NCI-H1048 (cell line): ENCODE measurements at regions not wholly inside any gene's neighbourhood (a gene's known extent, or its start where the extent isn't known, plus 50 kb on each side); places are given as distances from the start of the nearest gene placed in this dataset.

ENCODE experiments used
- DNase-seq: peaks from one replicate; lab custom pipeline; 2025; lab: John Stamatoyannopoulos, UW

DNA sequence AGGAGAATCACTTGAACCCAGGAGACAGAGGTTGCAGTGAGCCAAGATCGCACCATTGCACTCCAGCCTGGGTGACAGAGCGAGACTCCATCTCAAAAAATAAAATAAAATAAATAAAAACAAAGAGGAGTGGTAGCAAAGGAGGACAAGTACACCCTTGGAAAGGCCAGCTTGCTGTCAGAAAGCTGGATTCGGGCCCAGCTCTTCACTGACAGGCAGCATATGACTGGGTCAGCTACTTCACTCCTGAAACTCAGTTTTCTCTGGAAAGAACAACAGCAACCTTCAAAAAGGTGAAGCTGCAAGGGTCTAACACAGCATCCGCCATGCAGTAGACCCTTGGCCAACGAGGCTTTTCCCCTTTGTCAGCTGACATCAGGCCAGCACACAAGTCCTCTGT is 156.0 kb upstream of the TIAM1 start:
- DNase-seq, result no peak

DNA sequence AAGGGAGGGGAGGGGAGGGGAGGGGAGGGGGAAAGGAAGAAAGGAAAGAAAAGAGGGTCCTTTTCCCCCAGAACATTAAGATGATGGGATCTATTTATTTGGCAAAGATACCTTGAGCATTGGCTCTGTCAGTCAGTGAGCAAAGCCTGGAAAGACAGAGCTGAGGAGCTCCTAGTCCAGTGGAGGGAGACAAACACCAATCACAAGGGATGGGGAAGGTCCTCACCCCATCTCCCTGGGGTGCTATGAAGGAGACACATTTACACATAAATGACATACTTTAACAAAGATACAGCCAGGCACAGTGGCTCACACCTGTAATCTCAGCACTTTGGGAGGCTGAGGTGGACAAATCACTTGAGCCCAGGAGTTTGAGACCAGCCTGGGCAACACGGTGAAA is 154.9 kb upstream of the TIAM1 start:
- no peak for DNase-seq

DNA sequence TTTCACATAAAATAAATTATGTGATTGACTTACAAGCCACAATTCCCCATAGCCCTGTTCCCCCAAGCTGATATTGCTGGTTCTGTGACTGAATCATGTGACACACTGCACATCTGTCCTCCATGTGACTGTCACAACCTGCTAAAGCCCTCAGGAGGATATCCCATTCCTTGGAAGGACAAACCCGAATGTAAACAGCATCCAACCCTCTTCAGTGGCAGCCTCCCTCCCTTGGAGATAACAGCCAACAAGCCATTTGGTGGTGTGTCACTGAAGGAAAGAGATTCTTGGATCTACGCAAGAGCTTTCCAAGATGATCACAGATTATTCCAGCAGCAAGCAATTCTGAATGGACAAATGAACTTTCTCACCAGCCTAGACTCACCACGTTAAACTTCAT is 153.9 kb upstream of the TIAM1 start:
- no peak for DNase-seq

DNA sequence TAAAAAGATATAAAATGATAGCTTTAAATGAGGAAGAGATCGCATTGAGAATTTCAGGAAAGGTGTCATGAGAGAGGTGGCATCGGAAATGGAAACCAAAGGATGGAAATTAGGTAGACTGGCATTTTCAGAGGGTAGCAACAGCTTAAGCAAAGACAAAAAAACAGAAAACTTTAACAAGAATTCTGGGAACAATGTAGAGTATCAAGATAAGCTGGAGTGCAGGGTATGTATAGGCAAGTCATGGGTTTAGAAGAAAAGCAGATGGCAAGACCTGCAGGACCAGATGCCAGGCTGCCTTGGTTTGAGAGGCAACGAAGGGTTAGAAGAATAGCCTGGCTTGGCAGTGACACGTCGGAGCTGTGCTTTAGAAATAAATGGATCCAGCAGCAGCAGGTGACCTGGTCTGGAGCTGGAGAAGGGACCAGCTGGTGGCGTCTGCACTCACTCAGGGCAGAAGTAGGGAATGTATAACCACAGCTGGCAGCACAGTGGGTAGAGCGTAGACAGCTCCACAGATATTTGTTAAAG is 149.4 kb upstream of the TIAM1 start:
- no peak for DNase-seq

DNA sequence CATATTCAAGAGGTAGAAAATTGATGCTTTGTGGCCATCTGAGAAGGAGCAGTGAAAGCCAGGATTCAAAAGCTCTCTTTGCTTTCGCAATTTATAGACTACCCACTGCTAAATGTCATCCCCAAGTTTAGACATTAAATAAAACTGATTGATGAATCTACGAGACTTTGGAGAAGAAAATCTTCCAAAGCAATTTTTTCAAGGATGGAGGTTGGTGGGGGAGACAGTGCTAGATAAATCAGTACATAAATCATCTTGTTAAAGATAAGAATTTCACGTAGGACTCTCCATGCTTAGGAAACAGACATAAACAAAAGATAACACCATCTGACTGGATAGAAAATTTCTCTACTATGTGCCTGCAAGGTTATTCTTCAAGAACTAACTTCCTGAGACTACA is 147.6 kb upstream of the TIAM1 start:
- no peak for DNase-seq

DNA sequence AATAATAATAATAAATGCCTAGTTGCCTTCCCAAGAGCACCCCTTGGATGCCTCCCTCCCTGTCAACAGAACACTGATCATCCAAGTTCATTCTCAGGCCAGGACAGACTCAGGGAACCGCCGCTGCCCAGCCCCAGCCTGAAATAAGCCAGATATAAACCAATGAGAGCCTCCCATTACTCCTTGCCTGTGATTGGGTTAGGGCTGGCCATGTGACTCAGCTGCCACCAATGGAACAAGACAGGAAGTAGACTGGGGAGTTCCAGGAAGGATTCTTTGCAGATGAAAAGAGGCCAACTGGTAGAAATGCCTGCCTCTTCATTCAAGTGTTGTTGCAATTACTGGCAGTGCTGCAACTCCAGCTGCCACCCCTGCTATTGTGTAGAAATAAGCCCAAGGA is 146.4 kb upstream of the TIAM1 start:
- no peak for DNase-seq

DNA sequence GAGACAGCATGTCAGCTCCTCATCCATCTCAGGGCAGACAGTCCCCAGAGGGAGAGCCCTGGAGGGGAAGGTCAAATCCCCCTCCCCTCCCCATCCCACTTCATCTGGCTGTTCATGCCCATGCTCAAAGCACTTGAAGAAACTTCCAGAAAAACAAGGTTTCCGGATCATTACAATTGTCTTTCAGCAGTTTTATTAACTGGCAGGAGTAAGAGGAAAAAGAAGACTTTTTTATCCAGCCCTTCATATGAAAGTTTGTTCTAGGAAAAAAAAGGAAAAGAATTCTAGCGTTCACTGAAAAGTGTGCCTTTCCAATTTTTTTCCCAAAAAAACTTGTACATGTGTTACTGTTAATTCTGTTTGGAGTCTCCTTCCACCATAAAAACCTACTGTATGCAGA is 145.7 kb upstream of the TIAM1 start:
- DNase-seq, result no peak

DNA sequence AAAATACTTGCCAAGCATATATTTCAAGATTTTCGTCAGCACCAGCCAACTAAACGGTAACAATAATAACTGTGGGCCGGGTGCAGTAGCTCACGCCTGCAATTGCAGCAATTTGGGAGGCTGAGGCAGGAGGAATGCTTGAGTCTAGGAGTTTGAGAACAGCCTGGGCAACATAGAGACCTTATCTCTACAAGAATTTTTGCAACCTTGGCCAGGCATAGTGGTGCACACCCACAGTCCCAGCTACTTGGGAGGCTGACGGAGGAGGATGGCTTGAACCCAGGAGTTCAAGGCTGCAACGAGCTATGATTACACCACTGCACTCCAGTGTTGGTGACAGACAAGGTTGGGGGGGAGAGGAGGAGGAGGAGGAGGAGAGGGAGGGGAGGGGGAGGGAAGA is 145.0 kb upstream of the TIAM1 start:
- no peak for DNase-seq

DNA sequence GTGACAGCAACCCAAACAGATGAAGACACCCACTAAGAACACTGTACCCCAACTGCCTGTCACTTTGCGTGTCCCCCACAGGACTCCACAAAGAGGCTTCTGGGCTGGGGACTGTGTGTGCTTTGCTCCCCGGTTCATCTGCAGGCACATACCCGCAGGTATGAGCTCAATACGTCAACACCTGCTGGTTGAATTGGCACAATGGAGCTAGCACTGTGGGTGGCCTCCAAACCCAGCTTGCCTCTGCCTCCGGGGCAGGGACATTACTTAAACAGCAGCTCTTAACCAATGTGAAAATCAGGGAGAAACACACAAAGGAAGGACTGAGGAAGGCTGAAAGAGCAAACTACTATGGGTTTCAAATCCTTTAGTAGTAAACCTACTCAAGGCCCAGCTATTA is 140.2 kb upstream of the TIAM1 start:
- no peak for DNase-seq

DNA sequence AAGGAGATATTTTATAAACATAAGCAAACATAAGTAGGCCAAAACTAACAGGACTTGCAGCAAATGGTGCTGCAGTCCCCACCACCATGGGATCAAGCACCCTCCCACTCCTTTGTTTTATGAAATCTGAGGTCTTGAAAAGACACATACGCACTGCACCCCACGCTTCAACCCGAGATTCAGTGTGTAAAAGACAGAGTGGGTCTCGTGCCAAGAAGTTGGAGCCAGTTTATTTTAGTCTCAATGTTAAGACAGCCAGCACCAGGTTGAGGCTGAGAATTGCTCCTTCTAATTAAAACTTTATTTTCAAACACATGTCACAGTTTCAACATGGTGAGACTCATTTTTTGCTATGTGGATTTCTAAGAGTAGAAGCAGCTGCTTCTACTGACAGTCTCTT is 139.1 kb upstream of the TIAM1 start:
- DNase-seq, result no peak

DNA sequence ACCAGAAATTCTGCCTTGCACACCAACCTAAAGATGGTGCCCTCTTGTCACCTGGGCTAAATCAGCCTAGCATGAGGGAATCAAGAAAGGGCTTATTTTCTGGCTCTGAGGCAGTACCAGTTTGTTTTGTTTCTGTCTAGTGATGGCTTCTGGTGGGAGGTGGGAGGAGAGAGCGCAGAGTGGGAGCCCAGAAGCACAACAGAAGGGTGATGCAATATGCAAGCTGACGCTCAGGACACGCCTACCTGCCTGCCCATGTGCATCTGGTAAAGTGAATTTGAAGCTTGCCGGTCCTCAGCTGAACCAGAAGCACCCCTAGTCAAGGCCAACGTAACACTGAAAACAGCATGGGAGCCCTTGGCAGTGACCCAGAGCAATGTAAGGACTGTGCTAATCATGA is 138.4 kb upstream of the TIAM1 start:
- no peak for DNase-seq

DNA sequence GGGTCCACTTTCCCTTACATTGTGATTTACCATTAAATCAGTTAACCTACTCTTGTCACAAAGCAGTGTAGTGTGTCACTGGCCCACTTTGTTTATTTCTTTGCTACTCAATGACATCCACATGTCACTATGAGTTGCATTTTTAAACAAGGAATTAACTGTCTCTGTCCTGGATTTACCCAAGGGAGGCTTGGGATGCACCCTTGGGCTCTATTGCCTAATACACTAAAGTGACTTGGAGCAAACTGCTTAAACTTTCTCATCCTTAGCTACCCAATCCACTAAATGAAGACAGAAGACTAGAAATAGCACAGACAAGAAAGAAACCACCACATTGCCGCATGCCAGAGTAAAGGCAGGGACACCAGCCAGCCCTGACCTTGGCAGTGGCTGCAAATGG is 136.2 kb upstream of the TIAM1 start:
- DNase-seq, result no peak

DNA sequence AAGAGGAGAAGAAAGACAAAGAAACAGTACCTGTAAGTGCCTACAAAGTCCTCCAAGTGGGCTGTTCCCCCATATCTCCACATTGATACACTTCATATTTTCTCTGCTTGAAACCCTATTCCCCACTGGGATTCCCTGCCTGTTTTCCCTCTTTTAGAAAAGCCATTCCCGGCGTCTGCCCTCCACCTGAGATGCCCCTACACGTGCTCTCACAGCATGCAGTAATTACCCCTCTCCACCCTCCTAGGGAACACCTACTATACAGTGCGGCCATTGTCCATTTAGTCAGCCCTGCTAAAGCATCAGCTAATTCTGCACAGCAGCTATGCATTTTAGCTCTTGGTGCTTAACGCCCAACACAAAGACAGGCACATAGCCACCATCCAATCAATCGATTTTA is 135.7 kb upstream of the TIAM1 start:
- DNase-seq, result no peak

DNA sequence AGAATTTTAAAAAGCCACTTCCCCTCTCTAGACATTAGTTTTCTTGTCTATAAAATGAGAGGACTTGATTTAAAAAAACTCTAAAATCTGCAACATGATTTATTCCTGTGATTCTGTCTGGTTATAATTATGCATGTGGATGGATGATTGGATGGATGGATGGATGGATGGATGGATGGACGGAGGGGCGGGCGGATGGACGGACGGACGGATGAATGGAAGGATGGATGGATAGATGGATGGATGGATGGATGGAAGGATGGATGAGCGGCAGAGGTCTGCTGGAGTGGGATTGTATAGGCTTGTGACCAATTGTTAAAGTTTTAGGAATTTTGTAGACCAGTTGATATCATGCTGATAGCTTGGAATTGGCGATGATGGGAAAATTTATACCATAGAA is 135.2 kb upstream of the TIAM1 start:
- DNase-seq, result no peak

DNA sequence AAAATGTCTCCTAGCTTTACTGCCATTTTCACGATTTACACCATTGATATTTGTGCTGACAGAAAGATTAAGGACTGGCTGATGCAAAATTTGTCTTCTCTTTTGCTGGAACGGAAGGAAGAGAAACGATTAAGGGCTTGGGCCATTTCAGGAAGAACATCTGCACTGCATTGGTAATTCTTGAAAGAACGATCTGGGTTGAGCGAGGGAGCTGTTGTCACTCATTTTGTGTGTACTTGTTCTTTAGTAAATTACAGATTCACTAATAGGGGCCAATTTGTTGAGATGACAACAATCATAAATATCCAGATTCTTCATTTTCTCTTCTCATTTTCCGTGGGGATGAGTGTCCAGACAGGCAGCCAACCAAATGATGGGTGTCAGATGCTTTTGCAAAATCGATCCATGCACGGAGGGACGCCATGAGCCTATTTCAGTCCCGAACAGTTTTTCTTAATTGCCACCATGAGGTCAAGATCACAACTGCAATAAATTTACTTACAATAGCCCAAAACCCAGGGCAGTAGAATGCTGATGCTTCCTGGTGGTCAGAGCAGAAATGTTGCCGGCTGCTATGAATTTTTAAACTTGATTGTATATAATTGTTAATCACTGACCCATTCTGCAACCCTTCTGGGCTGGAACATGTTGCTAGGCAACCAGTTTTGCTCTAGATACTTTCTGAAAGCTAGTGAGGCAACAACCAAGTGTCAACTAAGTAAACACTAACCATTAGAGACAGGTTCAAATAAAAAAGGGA is 132.4 kb upstream of the TIAM1 start:
- no peak for DNase-seq

DNA sequence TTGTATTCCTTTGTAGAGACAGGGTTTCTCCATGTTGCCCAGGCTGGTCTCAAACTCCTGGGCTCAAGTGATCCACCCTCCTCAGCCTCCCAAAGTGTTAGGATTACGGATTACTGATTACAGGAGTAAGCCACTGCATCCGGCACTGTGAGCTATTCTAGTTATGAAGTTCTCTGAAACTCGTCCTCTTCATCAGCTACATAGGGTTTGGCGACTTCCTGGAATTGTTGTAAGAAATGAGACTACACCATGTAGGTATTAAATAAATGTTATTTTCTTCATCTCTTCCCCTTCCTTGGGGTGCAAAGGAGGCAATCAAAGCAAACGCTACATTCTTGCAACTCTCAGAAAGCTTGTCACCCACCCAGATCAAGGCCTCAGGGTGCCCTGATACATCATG is 131.2 kb upstream of the TIAM1 start:
- no peak for DNase-seq

DNA sequence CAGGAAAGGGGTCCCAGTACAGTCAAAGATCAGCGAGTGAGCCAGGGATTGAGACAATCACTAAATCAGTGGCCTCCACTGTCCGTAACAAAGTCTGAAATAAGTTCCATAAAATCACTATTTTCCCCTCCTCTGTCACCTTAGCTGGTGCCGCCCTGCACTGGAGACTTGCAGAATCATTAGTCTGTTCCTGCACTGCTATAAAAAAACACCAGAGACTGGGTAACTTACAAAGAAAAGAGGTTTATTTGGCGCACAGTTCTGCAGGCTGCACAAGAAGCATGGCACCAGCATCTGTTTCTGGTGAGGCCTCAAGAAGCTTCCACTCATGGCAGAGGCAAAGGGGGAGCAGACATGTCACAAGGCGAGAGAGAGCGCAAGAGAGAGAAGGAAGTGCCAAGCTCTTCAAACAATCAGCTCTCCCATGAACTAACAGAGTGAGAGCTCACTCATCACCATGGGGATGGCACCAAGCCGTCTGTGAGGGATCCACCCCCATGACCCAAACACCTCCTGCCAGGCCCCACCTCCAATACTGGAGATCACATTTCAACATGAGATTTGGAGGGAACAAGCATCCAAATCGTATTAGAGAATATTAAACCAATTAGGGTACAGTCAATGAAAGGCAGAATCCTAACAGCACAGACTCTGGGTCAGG is 129.8 kb upstream of the TIAM1 start:
- no peak for DNase-seq

DNA sequence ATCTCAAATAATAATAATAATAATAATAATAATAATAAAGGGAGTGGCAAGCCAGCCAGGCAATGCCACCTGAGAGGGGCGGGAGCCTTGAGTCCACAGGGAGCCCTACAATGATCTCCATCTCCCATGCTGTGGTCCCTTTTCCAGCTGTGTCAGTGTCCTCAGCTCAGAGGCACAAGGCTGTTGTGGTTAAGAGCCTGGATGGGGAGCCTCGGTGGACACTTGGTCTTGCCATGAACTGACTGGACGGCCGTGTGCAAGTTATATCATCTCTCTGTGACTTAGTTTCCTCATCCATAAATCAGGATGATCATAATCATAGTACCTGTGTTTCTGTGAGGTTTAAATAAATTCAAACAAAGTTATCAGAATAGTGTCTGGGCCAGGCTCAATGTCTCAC is 127.8 kb upstream of the TIAM1 start:
- no peak for DNase-seq

DNA sequence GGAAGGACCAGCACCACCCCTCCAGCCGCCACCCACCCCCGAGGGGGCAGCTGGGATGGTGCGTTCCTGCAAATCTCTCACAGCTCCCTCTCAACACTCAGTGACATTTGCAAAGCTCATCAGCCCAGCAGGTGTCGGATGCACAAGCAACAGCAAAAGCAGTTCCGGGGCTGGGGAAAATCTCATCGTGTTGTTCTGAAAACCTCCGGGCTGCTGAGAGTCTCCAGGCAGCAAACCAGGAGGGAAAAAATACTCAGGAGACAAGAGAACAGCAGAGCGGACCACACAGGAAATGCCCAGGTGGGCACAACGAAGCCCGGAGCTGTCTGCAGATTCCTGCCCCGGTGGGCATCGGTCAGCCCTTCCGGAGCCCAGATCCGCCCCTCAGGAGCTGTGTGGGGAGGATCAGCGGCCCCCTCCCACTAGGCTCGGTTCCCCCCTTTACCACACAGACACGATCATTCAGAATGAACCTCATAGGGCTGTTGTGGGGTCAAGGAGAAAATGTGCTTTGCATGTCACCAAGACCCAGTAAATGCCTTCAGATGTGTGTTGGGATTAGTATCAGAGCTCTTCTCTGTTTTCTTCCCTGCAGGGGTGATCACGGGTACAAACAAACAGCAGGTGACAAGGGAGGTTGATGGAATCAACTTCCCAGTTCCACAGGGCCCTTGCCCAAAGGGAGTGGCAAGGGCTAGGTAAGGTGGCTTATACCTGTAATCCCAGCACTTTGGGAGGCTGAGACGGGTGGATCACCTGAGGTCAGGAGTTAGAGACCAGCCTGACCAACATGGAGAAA is 127.0 kb upstream of the TIAM1 start:
- DNase-seq, result no peak

DNA sequence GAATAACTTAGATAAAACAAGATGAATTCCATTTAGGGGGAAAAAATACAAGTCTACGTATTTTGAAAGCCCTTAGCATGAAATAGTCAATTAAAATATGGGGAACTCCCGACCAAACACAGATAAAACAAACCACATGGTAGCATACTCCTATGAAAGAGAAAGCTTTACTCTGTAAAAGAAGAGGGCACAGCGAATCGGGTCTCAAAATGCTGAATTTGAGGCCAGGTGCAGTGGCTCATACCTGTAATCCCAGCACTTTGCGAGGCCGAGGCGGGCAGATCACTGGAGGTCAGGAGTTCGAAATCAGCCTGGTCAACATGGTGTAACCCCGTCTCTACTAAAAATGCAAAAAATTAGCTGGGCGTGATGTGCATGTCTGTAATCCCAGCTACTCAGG is 116.9 kb upstream of the TIAM1 start:
- DNase-seq, result no peak

DNA sequence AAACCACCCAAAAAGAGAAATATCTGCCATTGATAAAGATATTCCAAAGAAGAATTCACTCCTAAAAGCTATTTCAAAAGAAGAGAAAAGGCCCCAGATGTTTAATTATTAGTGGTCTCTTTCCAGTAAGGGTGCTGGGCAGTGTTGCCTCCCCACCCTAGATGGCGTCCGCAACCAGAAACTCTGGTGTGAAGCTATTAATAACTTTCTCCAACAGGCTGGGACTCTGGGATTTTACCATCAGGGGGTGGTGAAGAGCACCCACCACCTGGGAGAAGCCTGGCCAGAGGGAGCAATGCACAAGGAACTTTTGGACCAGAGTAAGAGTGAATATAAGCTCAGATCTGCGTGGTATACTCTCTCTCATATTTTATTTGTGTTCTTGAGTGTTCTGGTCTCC is 115.4 kb upstream of the TIAM1 start:
- DNase-seq, result no peak

DNA sequence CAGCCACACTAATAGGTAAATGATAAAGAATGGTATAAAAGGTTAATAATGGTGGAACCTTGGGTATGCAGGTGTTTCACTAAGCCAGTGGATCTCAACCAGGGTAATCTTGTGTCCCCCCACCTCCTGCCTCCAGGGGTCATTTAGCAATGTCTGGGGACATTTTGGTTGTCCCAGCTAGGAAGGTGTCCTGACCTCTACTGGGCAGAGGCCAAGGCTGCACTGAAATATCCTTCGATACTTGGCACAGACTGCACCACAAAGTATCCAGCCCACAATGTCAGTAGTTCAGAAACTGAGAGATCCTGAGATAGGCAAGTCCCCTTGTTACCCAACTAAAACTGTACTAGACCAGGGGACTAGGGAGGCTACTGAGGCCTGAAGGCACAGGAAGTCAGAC is 113.6 kb upstream of the TIAM1 start:
- DNase-seq, result no peak

DNA sequence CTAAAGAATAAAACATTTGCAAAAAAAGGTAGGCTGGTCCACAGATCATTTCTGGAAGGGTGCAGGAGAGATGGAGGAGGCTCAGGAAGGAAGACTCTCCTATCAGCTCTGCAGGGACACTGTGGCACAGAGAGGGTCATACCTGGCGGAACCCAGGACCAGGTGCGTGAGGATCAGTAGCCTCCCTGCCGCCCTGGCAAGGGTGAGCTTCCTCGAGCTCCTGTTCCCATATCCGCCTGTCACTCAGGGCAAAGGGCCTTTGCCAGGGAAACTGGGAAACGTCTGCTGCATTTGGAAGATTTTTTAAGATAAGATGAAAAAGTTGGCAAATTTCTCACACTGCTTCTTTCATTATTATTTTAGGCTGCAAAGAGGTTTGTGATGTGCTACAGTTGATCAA is 112.1 kb upstream of the TIAM1 start:
- no peak for DNase-seq
